ENCODE measurements at regions not wholly inside any gene's neighbourhood (a gene's known extent, or its start where the extent isn't known, plus 50 kb on each side); places are given as distances from the start of the nearest gene placed in this dataset.

DNA sequence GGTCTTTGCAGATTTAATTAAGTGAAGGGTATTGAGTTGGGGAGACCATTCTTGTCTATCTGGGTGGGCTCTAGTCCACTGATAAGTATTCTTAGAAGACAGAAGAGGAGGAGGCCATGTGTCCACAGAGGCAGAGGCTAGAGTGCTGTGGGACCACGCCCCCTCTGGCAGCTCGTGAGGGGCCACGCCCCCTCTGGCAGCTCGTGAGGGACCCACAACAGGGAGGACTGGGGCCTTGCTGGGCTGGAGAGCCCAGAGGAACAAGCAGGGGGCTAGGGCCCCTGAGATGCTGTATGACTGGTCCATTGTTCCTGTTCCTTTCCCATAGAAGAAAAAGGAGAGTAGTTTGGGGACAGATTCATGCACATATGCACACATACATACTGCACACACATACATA is 106.8 kb downstream of the METRNL start:
- TF ChIP-seq EZH2phosphoT487 (IDR thresholded peaks at IDR 0.05; ENCODE audit: insufficient read depth, low read depth): no peak
- no peak for TF ChIP-seq EZH2 (IDR thresholded peaks at IDR 0.05; ENCODE audit: insufficient read depth, poor library complexity, severe bottlenecking)

All from GM23248 (cell line).